ENCODE measurements at regions not wholly inside any gene's neighbourhood (a gene's known extent, or its start where the extent isn't known, plus 50 kb on each side); places are given as distances from the start of the nearest gene placed in this dataset.
"Not testable (repeated sequence)": the region's sequence is repeated elsewhere in the genome, so short reads cannot be mapped to it uniquely, and the experiment has no call there.

- H3K9me3 ChIP-seq (ENCODE audit: insufficient read depth in 2 of 2, low read depth in 1 of 2, low read length in 1 of 2); H2BK15ac ChIP-seq (ENCODE audit: low read length); H3K14ac ChIP-seq (ENCODE audit: insufficient read length); H4K8ac ChIP-seq (ENCODE audit: extremely low read depth, insufficient read depth, low read length); H2BK20ac ChIP-seq (ENCODE audit: low read length); H3K79me1 ChIP-seq (ENCODE audit: low read depth, low read length); H3K4me1 ChIP-seq (replicated peaks in 1 of 4; ENCODE audit: control insufficient read depth in 3 of 4, insufficient read depth in 4 of 4, low read length in 3 of 4); H3K4me3 ChIP-seq (ENCODE audit: extremely low read depth in 1 of 4, insufficient read depth in 2 of 4, low read depth in 3 of 4, low read length in 4 of 4); H2BK120ac ChIP-seq (replicated peaks; ENCODE audit: low read depth, low read length); H3K79me2 ChIP-seq (ENCODE audit: control insufficient read depth in 1 of 2, insufficient read depth in 2 of 2, low read length in 2 of 2); H2BK12ac ChIP-seq (ENCODE audit: low read depth, low read length); CTCF ChIA-PET (ENCODE audit: partially characterized antibody); H3K4me2 ChIP-seq (ENCODE audit: insufficient read depth in 1 of 2, low read depth in 2 of 2, low read length in 2 of 2); H2BK5ac ChIP-seq (ENCODE audit: low read depth, low read length); H3K36me3 ChIP-seq (ENCODE audit: control insufficient read depth in 2 of 4, insufficient read depth in 4 of 4, low read length in 3 of 4); H4K91ac ChIP-seq (replicated peaks; ENCODE audit: insufficient read length, low read length); H3K23me2 ChIP-seq (ENCODE audit: low read depth, low read length); H3K27ac ChIP-seq (ENCODE audit: low read depth, low read length); H3K27me3 ChIP-seq (replicated peaks in 1 of 4; ENCODE audit: control insufficient read depth in 3 of 4, extremely low read depth in 1 of 4, insufficient read depth in 3 of 4, low read length in 3 of 4); POLR2A ChIA-PET (ENCODE audit: partially characterized antibody); H3K18ac ChIP-seq (ENCODE audit: extremely low read depth, low read length); H4K5ac ChIP-seq (ENCODE audit: insufficient read length, low read depth, low read length); H4K20me1 ChIP-seq (replicated peaks in 1 of 2; ENCODE audit: control insufficient read depth in 1 of 2, insufficient read depth in 2 of 2, low read length in 2 of 2); H2AK5ac ChIP-seq (ENCODE audit: low read depth, low read length); H3K23ac ChIP-seq (ENCODE audit: insufficient read length); H2AFZ ChIP-seq (ENCODE audit: low read length); DNase-seq (ENCODE audit: low read depth in 1 of 2, low spot score in 2 of 2); H3K4ac ChIP-seq (replicated peaks; ENCODE audit: insufficient read length, low read depth, low read length); H3K9ac ChIP-seq (replicated peaks in 1 of 4; ENCODE audit: extremely low read depth in 1 of 4, low read depth in 3 of 4, low read length in 3 of 4); FAIRE-seq; H3K56ac ChIP-seq (replicated peaks; ENCODE audit: insufficient read length, low read depth, low read length): not testable (repeated sequence)
- WGBS, 2 experiments (ENCODE audit: extremely low coverage in 1 of 2, insufficient coverage in 1 of 2, insufficient read length in 1 of 2, insufficient replicate concordance in 2 of 2, low coverage in 1 of 2, low lambda C conversion rate in 2 of 2, missing lambda C conversion rate in 1 of 2) = 50% methylated on average over 1 of the region's 1 CpG; no CpG with 5 or more reads in 1 of the 2 experiments
Measured at GRCh38 chr18:14239224-14239623, 107.0 kb upstream of the ZNF519 start.

DNA sequence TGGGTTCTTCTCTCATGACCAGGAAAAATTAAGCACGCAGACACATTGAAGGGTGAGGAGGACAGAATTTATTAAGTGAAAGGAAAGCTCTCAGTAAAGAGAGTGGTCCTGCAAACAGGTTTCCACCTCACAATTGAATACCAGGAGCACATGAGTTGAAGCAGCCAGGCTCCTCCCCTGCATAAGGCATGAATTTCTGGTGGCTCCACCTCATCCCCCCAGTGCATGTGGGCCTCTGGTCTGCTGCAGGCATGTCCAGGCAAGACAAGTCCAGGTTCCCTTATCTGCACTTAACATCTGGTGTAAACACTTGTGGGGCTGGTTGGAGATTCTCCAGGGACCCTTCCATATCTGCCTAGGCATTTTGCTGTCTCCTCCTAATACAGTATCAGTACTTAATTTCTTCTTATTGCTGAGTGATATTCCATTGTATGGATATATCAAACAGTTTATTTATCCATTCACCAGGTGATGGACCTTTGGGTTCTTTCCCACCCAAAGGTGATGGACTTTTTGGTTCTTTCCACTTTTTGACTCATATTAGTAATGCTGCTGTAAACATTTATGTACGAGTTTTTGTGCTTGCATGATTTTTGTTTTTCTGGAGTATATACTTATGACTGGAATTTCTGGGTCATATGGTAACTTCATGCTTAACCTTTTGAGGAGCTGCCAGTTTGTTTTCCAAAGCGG lies 104.3 kb upstream of the ZNF519 start:
- H2BK15ac ChIP-seq (ENCODE audit: low read length); H4K20me1 ChIP-seq (replicated peaks in 1 of 2; ENCODE audit: control insufficient read depth in 1 of 2, insufficient read depth in 2 of 2, low read length in 2 of 2); H2BK12ac ChIP-seq (ENCODE audit: low read depth, low read length); H3K4ac ChIP-seq (replicated peaks; ENCODE audit: insufficient read length, low read depth, low read length); H3K36me3 ChIP-seq (ENCODE audit: control insufficient read depth in 2 of 4, insufficient read depth in 4 of 4, low read length in 3 of 4); H4K91ac ChIP-seq (replicated peaks; ENCODE audit: insufficient read length, low read length); H3K9ac ChIP-seq (replicated peaks in 1 of 4; ENCODE audit: extremely low read depth in 1 of 4, low read depth in 3 of 4, low read length in 3 of 4); POLR2A ChIA-PET (ENCODE audit: partially characterized antibody); H3K27ac ChIP-seq (ENCODE audit: low read depth, low read length); H3K14ac ChIP-seq (ENCODE audit: insufficient read length); H3K79me2 ChIP-seq (ENCODE audit: control insufficient read depth in 1 of 2, insufficient read depth in 2 of 2, low read length in 2 of 2); CTCF ChIA-PET (ENCODE audit: partially characterized antibody); FAIRE-seq; H3K9me3 ChIP-seq (ENCODE audit: insufficient read depth in 2 of 2, low read depth in 1 of 2, low read length in 1 of 2); H4K8ac ChIP-seq (ENCODE audit: extremely low read depth, insufficient read depth, low read length); H2BK5ac ChIP-seq (ENCODE audit: low read depth, low read length); H3K23ac ChIP-seq (ENCODE audit: insufficient read length); H3K27me3 ChIP-seq (replicated peaks in 1 of 4; ENCODE audit: control insufficient read depth in 3 of 4, extremely low read depth in 1 of 4, insufficient read depth in 3 of 4, low read length in 3 of 4); H3K4me1 ChIP-seq (replicated peaks in 1 of 4; ENCODE audit: control insufficient read depth in 3 of 4, insufficient read depth in 4 of 4, low read length in 3 of 4); H3K18ac ChIP-seq (ENCODE audit: extremely low read depth, low read length); H3K56ac ChIP-seq (replicated peaks; ENCODE audit: insufficient read length, low read depth, low read length); H3K79me1 ChIP-seq (ENCODE audit: low read depth, low read length); H2BK120ac ChIP-seq (replicated peaks; ENCODE audit: low read depth, low read length); DNase-seq (ENCODE audit: low read depth in 1 of 2, low spot score in 2 of 2); H2AK5ac ChIP-seq (ENCODE audit: low read depth, low read length); H2BK20ac ChIP-seq (ENCODE audit: low read length); H2AFZ ChIP-seq (ENCODE audit: low read length); H4K5ac ChIP-seq (ENCODE audit: insufficient read length, low read depth, low read length); H3K4me2 ChIP-seq (ENCODE audit: insufficient read depth in 1 of 2, low read depth in 2 of 2, low read length in 2 of 2); H3K23me2 ChIP-seq (ENCODE audit: low read depth, low read length); H3K4me3 ChIP-seq (ENCODE audit: extremely low read depth in 1 of 4, insufficient read depth in 2 of 4, low read depth in 3 of 4, low read length in 4 of 4): not testable (repeated sequence)
- 50% methylated on average over 2 of the region's 3 CpGs; no CpG with 5 or more reads in 1 of the 2 experiments for WGBS, 2 experiments (ENCODE audit: extremely low coverage in 1 of 2, insufficient coverage in 1 of 2, insufficient read length in 1 of 2, insufficient replicate concordance in 2 of 2, low coverage in 1 of 2, low lambda C conversion rate in 2 of 2, missing lambda C conversion rate in 1 of 2)

Data from H1 (cell line).